ENCODE measurements at regions not wholly inside any gene's neighbourhood (a gene's known extent, or its start where the extent isn't known, plus 50 kb on each side); places are given as distances from the start of the nearest gene placed in this dataset.

- POLR2A ChIA-PET (ENCODE audit: low non-redundant PET), result no interaction called here
- no peak overlapping the region for H3K27ac ChIP-seq
- TF ChIP-seq CTCF (conservative IDR thresholded peaks at IDR 0.05; ENCODE audit: low read depth), result no peak
- CTCF ChIA-PET, result no interaction called here
- DNase-seq (ENCODE audit: low spot score), result no peak
Observed at GRCh38 chr11:33608386-33608785, 92.2 kb downstream of the C11orf91 start.

GRCh38 chr11:33606762-33607161 is 93.9 kb downstream of the C11orf91 start:
- no peak for TF ChIP-seq CTCF (conservative IDR thresholded peaks at IDR 0.05; ENCODE audit: low read depth)
- no peak overlapping the region for H3K27ac ChIP-seq
- ChIA-PET CTCF (no interaction called here), POLR2A (ENCODE audit: low non-redundant PET) (no interaction called here)
- DNase-seq (ENCODE audit: low spot score), result no peak

GRCh38 chr11:33605703-33606102 is 94.9 kb downstream of the C11orf91 start:
- H3K27ac ChIP-seq, result no peak overlapping the region
- CTCF ChIA-PET, result interaction anchor here (0.8 kb wide), 1 partner anchor 86 kb away, joined by 3 read pairs; no protein-coding TSS in a partner anchor
- no peak for TF ChIP-seq CTCF (conservative IDR thresholded peaks at IDR 0.05; ENCODE audit: low read depth)
- no peak for DNase-seq (ENCODE audit: low spot score)
- POLR2A ChIA-PET (ENCODE audit: low non-redundant PET), result no interaction called here

- ChIA-PET CTCF (interaction anchor here (0.6 kb wide), 1 partner anchor 193 kb away, joined by 3 read pairs; no protein-coding TSS in a partner anchor), POLR2A (ENCODE audit: low non-redundant PET) (no interaction called here)
- no peak for TF ChIP-seq CTCF (conservative IDR thresholded peaks at IDR 0.05; ENCODE audit: low read depth)
- no peak for DNase-seq (ENCODE audit: low spot score)
- H3K27ac ChIP-seq, result no peak overlapping the region
Observed at GRCh38 chr11:33598426-33599069, 102.1 kb downstream of the C11orf91 start.

GRCh38 chr11:33594188-33594587 is 106.4 kb downstream of the C11orf91 start:
- CTCF ChIA-PET, result interaction anchor here (0.6 kb wide), 1 partner anchor 769 kb away, joined by 3 read pairs; no protein-coding TSS in a partner anchor

GRCh38 chr11:33590441-33590840 is 110.2 kb downstream of the C11orf91 start:
- ChIA-PET POLR2A (ENCODE audit: low non-redundant PET) (no interaction called here), CTCF (interaction anchor here (0.7 kb wide), 1 partner anchor 1225 kb away, joined by 3 read pairs; no protein-coding TSS in a partner anchor)
- no peak for DNase-seq (ENCODE audit: low spot score)
- TF ChIP-seq CTCF (conservative IDR thresholded peaks at IDR 0.05; ENCODE audit: low read depth), result no peak
- no peak overlapping the region for H3K27ac ChIP-seq

More at GRCh38 chr11:33594188-33594587, 106.4 kb downstream of the C11orf91 start:
- no peak for TF ChIP-seq CTCF (conservative IDR thresholded peaks at IDR 0.05; ENCODE audit: low read depth)
- no peak overlapping the region for H3K27ac ChIP-seq
- POLR2A ChIA-PET (ENCODE audit: low non-redundant PET), result no interaction called here
- no peak for DNase-seq (ENCODE audit: low spot score)
